Neural progenitor cell (in vitro differentiated cells): ENCODE measurements at regions not wholly inside any gene's neighbourhood (a gene's known extent, or its start where the extent isn't known, plus 50 kb on each side); places are given as distances from the start of the nearest gene placed in this dataset.
"Not testable (repeated sequence)": the region's sequence is repeated elsewhere in the genome, so short reads cannot be mapped to it uniquely, and the experiment has no call there.

Experiments used
- DNase-seq: peaks from one replicate; pipeline ENCODE4 v3.0.0-alpha.2; 2016; ENCODE audit warnings: low spot score
- H2AFZ ChIP-seq: fragments of 200-600 bp; sonication (generic); replicated peaks from 2 replicates; pipeline ENCODE4 v1.6.1; 2016; ENCODE audit warnings: antibody characterized with exemption
- H3F3A ChIP-seq: fragments of 200-600 bp; sonication (generic); 2 replicates; pipeline ENCODE4 v1.6.1; 2016; ENCODE audit warnings: antibody characterized with exemption, low read depth
- H3K27ac ChIP-seq: fragments of 200-600 bp; sonication (generic); 2 replicates; pipeline ENCODE4 v1.5.1; 2016; ENCODE audit warnings: mild to moderate bottlenecking
- H3K27me3 ChIP-seq: fragments of 200-600 bp; sonication (generic); 2 replicates; pipeline ENCODE4 v1.6.1; 2016; ENCODE audit warnings: mild to moderate bottlenecking, moderate library complexity
- H3K36me3 ChIP-seq: fragments of 200-600 bp; sonication (generic); 2 replicates; pipeline ENCODE4 v1.5.1; 2016
- H3K4me1 ChIP-seq: fragments of 200-600 bp; sonication (generic); 2 replicates; pipeline ENCODE4 v1.6.1; 2016; ENCODE audit warnings: mixed run types
- H3K4me2 ChIP-seq: fragments of 200-600 bp; sonication (generic); 2 replicates; pipeline ENCODE4 v1.6.1; 2016
- H3K4me3 ChIP-seq: fragments of 200-600 bp; sonication (generic); 2 replicates; pipeline ENCODE4 v1.5.1; 2016
- H3K79me2 ChIP-seq: fragments of 200-600 bp; sonication (generic); 2 replicates; pipeline ENCODE4 v1.6.1; 2016; ENCODE audit warnings: low read depth
- H3K9ac ChIP-seq: fragments of 200-600 bp; sonication (generic); 2 replicates; pipeline ENCODE4 v1.6.1; 2016
- H3K9me3 ChIP-seq: fragments of 200-600 bp; sonication (generic); 2 replicates; pipeline ENCODE4 v1.5.1; 2016; ENCODE audit warnings: low read depth
- H4K20me1 ChIP-seq: fragments of 200-600 bp; sonication (generic); 2 replicates; pipeline ENCODE4 v1.6.1; 2016; ENCODE audit warnings: low read depth
- H3K27ac Mint-ChIP-seq: 3 replicates; pipeline ENCODE4 v1.8.0; 2021; ENCODE audit warnings: mixed read lengths
- H3K27me3 Mint-ChIP-seq: 2 replicates; pipeline ENCODE4 v1.8.0; 2022; ENCODE audit warnings: low read depth, mild to moderate bottlenecking, inconsistent platforms, moderate library complexity, mixed read lengths; ENCODE audit not compliant: insufficient read depth
- H3K36me3 Mint-ChIP-seq: 3 replicates; pipeline ENCODE4 v1.8.0; 2021; ENCODE audit warnings: mixed read lengths
- H3K4me1 Mint-ChIP-seq: 3 replicates; pipeline ENCODE4 v1.8.0; 2021; ENCODE audit warnings: mixed read lengths
- H3K4me3 Mint-ChIP-seq: 3 replicates; pipeline ENCODE4 v1.8.0; 2021; ENCODE audit warnings: mild to moderate bottlenecking, moderate library complexity, mixed read lengths
- H3K9me3 Mint-ChIP-seq: 3 replicates; pipeline ENCODE4 v1.8.0; 2020; ENCODE audit warnings: mixed read lengths
- EZH2 ChIP-seq: fragments of 200-600 bp; sonication (generic); IDR thresholded peaks from 2 replicates; pipeline ENCODE4 v1.6.1; 2017; ENCODE audit warnings: antibody characterized with exemption, mild to moderate bottlenecking, moderate library complexity
- EZH2phosphoT487 ChIP-seq: fragments of 200-600 bp; sonication (generic); IDR thresholded peaks from 2 replicates; pipeline ENCODE4 v1.6.1; 2017; ENCODE audit warnings: antibody characterized with exemption
- TF ChIP-seq, protein P1 (sequence below): fragments of 200-600 bp; sonication (generic); IDR thresholded peaks from 2 replicates; pipeline ENCODE4 v1.5.1; 2017; ENCODE audit warnings: antibody characterized with exemption, mild to moderate bottlenecking

DNA sequence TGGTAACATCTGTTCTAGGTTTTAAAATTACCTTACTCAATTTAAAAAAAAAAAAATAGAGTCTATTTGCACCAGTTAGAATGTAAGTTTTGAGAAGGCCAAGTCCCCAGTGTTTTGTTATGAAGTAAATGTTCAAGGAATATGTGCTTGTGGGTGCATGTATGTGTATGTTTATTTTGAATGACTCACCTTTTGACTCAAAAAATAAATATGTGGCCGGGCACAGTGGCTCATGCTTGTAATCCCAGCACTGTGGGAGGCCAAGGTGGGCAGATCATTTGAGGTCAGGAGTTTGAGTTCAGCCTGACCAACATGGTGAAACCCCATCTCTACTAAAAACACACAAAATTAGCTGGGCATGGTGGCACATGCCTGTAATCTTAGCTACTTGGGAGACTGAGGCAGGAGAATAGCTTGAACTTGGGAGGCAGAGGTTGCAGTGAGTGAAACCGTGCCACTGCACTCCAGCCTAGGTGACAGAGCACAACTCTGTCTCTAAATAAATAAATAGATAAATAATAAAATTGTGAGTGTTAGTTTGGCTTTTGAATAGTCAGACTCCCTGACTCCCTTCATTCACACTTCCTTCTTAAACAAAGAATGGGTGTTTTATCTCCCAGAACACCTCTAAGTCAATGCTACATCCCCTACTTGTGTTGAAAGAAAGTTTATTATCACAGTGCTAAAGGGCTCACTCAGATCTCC lies 511.3 kb upstream of the PCDH7 start:
- H3K27me3 ChIP-seq: no peaks in the 10 kb centered on the region
- no peak for TF ChIP-seq EZH2
- TF ChIP-seq, protein P1, sequence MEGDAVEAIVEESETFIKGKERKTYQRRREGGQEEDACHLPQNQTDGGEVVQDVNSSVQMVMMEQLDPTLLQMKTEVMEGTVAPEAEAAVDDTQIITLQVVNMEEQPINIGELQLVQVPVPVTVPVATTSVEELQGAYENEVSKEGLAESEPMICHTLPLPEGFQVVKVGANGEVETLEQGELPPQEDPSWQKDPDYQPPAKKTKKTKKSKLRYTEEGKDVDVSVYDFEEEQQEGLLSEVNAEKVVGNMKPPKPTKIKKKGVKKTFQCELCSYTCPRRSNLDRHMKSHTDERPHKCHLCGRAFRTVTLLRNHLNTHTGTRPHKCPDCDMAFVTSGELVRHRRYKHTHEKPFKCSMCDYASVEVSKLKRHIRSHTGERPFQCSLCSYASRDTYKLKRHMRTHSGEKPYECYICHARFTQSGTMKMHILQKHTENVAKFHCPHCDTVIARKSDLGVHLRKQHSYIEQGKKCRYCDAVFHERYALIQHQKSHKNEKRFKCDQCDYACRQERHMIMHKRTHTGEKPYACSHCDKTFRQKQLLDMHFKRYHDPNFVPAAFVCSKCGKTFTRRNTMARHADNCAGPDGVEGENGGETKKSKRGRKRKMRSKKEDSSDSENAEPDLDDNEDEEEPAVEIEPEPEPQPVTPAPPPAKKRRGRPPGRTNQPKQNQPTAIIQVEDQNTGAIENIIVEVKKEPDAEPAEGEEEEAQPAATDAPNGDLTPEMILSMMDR: no peak
- TF ChIP-seq EZH2phosphoT487: no peak
- no peak overlapping the region for H2AFZ ChIP-seq
- H3K27me3 Mint-ChIP-seq: no peaks in the 10 kb centered on the region
- H3K4me1 ChIP-seq: no peaks in the 10 kb centered on the region
- H3K27ac ChIP-seq: no peak overlapping the region
- H3K36me3 ChIP-seq: no peaks in the 10 kb centered on the region
- no peaks in the 10 kb centered on the region for H4K20me1 ChIP-seq
- H3K4me3 Mint-ChIP-seq: no peak overlapping the region
- H3F3A ChIP-seq: no peaks in the 10 kb centered on the region
- DNase-seq: no peak
- no peak overlapping the region for H3K9ac ChIP-seq
- no peaks in the 10 kb centered on the region for H3K9me3 Mint-ChIP-seq
- no peaks in the 10 kb centered on the region for H3K79me2 ChIP-seq
- no peak overlapping the region for H3K4me3 ChIP-seq
- H3K27ac Mint-ChIP-seq: no peak overlapping the region
- H3K36me3 Mint-ChIP-seq: no peaks in the 10 kb centered on the region
- H3K4me1 Mint-ChIP-seq: no peaks in the 10 kb centered on the region
- no peaks in the 10 kb centered on the region for H3K9me3 ChIP-seq
- no peak overlapping the region for H3K4me2 ChIP-seq

DNA sequence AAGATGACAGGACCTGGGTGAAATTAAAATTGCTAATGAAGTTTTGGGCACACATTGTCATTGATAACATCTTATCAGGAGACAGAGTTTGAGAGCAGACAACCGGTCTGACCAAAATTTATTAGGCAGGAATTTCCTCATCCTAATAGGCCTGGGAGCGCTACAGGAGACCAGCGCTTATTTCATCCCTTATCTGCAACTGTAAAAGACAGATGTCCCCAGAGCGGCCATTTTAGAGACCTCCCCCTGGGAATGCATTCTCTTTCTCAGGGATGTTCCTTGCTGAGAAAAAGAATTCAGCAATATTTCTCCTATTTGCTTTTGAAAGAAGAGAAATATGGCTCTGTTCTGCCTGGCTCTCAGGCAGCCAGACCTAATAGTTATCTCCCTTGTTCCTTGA lies 504.2 kb upstream of the PCDH7 start:
- not testable (repeated sequence) for H3K36me3 ChIP-seq, H3F3A ChIP-seq, H3K27me3 ChIP-seq, H3K9me3 ChIP-seq, H3K4me3 Mint-ChIP-seq, H3K27me3 Mint-ChIP-seq, H3K4me1 Mint-ChIP-seq, H3K4me3 ChIP-seq, H4K20me1 ChIP-seq, H3K27ac Mint-ChIP-seq, H3K9ac ChIP-seq, H3K36me3 Mint-ChIP-seq, H2AFZ ChIP-seq, H3K4me1 ChIP-seq, H3K27ac ChIP-seq, H3K79me2 ChIP-seq, H3K4me2 ChIP-seq, DNase-seq, H3K9me3 Mint-ChIP-seq

DNA sequence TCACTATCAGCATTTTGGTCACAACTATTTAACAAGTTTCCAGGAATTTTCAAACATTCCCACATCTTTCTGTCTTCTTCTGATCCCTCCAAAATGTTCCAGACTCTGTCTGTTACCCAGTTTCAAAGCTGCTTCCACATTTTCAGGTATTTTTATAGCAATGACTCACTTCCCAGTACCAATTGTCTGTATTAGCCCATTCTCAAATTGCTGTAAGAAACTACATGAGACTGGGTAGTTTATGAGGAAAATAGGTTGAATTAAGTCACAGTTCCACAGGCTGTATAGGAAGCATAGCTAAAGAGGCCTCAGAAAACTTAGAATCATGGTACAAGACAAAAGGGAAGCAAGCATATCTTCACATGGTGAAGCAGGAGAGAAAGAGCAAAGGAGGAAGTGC lies 475.0 kb upstream of the PCDH7 start:
- no peak overlapping the region for H3K4me3 ChIP-seq
- Mint-ChIP-seq H3K27me3 (peaks cover 3% of the 10 kb centered on the region), H3K27ac (no peak overlapping the region), H3K36me3 (no peaks in the 10 kb centered on the region), H3K4me3 (no peak overlapping the region), H3K9me3 (peaks cover 7% of the 10 kb centered on the region), H3K4me1 (no peaks in the 10 kb centered on the region)
- no peaks in the 10 kb centered on the region for H3K36me3 ChIP-seq
- no peak overlapping the region for H2AFZ ChIP-seq
- H3K27me3 ChIP-seq: no peaks in the 10 kb centered on the region
- no peak overlapping the region for H3K27ac ChIP-seq
- H4K20me1 ChIP-seq: no peaks in the 10 kb centered on the region
- H3K4me2 ChIP-seq: no peak overlapping the region
- H3K4me1 ChIP-seq: no peaks in the 10 kb centered on the region
- no peaks in the 10 kb centered on the region for H3K9me3 ChIP-seq
- DNase-seq: no peak
- no peaks in the 10 kb centered on the region for H3K79me2 ChIP-seq
- no peak overlapping the region for H3K9ac ChIP-seq
- no peaks in the 10 kb centered on the region for H3F3A ChIP-seq
- TF ChIP-seq EZH2 (no peak), EZH2phosphoT487 (no peak)
- TF ChIP-seq, protein P1: no peak

DNA sequence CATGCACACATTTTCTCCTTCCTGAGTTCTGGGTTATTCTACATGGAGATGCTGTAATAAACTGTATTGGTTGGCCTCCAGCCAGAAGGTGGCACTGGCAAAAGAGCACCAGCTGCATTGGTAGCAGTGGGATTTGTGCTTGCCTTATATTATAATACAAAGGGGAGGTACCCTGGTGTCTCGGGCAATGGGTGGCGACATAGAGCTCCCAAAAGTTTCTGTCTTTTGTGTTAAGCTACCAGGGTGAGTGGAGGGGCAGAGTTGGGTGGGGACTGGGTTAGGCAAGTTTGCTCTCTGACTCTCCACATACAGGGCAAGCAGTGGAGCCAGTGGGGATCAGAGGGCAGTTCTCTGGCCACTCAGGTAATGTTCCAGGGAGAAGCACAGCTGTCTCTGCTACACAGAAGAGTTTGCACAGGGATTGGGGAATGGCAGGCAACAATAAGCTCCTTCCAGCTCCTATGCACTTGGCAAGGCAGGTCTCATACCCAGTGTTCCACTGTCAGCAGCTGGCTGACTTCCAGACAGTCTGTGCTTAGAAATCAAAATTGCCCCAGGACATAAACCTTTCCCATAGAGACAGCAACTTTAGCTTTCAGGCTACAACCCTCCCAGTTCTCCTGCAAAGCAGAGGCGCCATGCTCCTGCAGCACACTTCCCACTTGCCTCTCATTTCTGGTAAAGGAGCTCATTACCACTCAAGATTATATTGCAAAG lies 463.9 kb upstream of the PCDH7 start:
- DNase-seq: no peak

More for the DNA sequence above, 463.9 kb upstream of the PCDH7 start:
- H3F3A ChIP-seq: no peaks in the 10 kb centered on the region
- no peak overlapping the region for H3K27ac ChIP-seq
- Mint-ChIP-seq H3K27ac (no peak overlapping the region), H3K4me1 (no peaks in the 10 kb centered on the region), H3K27me3 (no peaks in the 10 kb centered on the region), H3K36me3 (no peaks in the 10 kb centered on the region), H3K9me3 (peaks cover 2% of the 10 kb centered on the region), H3K4me3 (no peak overlapping the region)
- H3K79me2 ChIP-seq: no peaks in the 10 kb centered on the region
- no peaks in the 10 kb centered on the region for H3K9me3 ChIP-seq
- TF ChIP-seq, protein P1: no peak
- TF ChIP-seq EZH2phosphoT487 (no peak), EZH2 (no peak)
- H3K4me2 ChIP-seq: no peak overlapping the region
- H3K27me3 ChIP-seq: no peaks in the 10 kb centered on the region
- no peak overlapping the region for H3K9ac ChIP-seq
- H3K4me3 ChIP-seq: no peak overlapping the region
- no peaks in the 10 kb centered on the region for H4K20me1 ChIP-seq
- no peak overlapping the region for H2AFZ ChIP-seq
- no peaks in the 10 kb centered on the region for H3K36me3 ChIP-seq
- H3K4me1 ChIP-seq: no peaks in the 10 kb centered on the region
